SJCRH30 (cell line): ENCODE measurements at regions not wholly inside any gene's neighbourhood (a gene's known extent, or its start where the extent isn't known, plus 50 kb on each side); places are given as distances from the start of the nearest gene placed in this dataset.

Experiments used
- DNase-seq, 2 experiments: peaks; one replicate each; pipeline ENCODE4 v3.0.0-alpha.2; 2015 to 2020
- H3K27ac ChIP-seq: fragments of 250-450 bp; sonication (Bioruptor Pico); 2 replicates; pipeline ENCODE4 v1.5.1; 2020; ENCODE audit warnings: mild to moderate bottlenecking, moderate library complexity
- H3K27me3 ChIP-seq: fragments of 250-450 bp; sonication (Bioruptor Pico); 2 replicates; pipeline ENCODE4 v1.5.1; 2020; ENCODE audit warnings: mild to moderate bottlenecking, moderate library complexity
- H3K36me3 ChIP-seq: fragments of 250-450 bp; sonication (Bioruptor Pico); 2 replicates; pipeline ENCODE4 v1.5.1; 2020; ENCODE audit warnings: mild to moderate bottlenecking, moderate library complexity
- H3K4me1 ChIP-seq: fragments of 250-450 bp; sonication (Bioruptor Pico); 2 replicates; pipeline ENCODE4 v1.5.1; 2020; ENCODE audit warnings: mild to moderate bottlenecking, moderate library complexity
- H3K4me3 ChIP-seq: fragments of 250-450 bp; sonication (Bioruptor Pico); 2 replicates; pipeline ENCODE4 v1.5.1; 2020; ENCODE audit warnings: mild to moderate bottlenecking, moderate library complexity
- H3K9me3 ChIP-seq: fragments of 250-450 bp; sonication (Bioruptor Pico); replicated peaks from 2 replicates; pipeline ENCODE4 v1.5.1; 2020; ENCODE audit warnings: mild to moderate bottlenecking, moderate library complexity

- peak in 1 of 2 experiments; percentile 56 for DNase-seq
- H3K4me1 ChIP-seq, result no peaks in the 10 kb centered on the region
- H3K27me3 ChIP-seq, result peaks cover 19% of the 10 kb centered on the region; the same call in 1 of the 2 replicates
- H3K9me3 ChIP-seq, result no peaks in the 10 kb centered on the region
- no peak overlapping the region for H3K4me3 ChIP-seq
- no peak overlapping the region for H3K27ac ChIP-seq
- no peaks in the 10 kb centered on the region for H3K36me3 ChIP-seq
Measured at GRCh38 chr2:120520929-120521912, 175.3 kb downstream of the INHBB start.

- no peak overlapping the region for H3K4me3 ChIP-seq
- no peak overlapping the region for H3K27ac ChIP-seq
- DNase-seq, result no peak
- H3K27me3 ChIP-seq, result peaks cover 21% of the 10 kb centered on the region; the same call in 1 of the 2 replicates
- H3K9me3 ChIP-seq, result no peaks in the 10 kb centered on the region
- no peaks in the 10 kb centered on the region for H3K36me3 ChIP-seq
- H3K4me1 ChIP-seq, result no peaks in the 10 kb centered on the region
Measured at GRCh38 chr2:120522151-120522751, 176.3 kb downstream of the INHBB start.

- H3K4me3 ChIP-seq, result no peak overlapping the region
- no peaks in the 10 kb centered on the region for H3K4me1 ChIP-seq
- peaks cover 21% of the 10 kb centered on the region; the same call in 1 of the 2 replicates for H3K27me3 ChIP-seq
- H3K9me3 ChIP-seq, result no peaks in the 10 kb centered on the region
- no peaks in the 10 kb centered on the region for H3K36me3 ChIP-seq
- no peak for DNase-seq
- H3K27ac ChIP-seq, result no peak overlapping the region
Measured at GRCh38 chr2:120523766-120524165, 177.8 kb downstream of the INHBB start.

- no peak overlapping the region for H3K4me3 ChIP-seq
- no peaks in the 10 kb centered on the region for H3K9me3 ChIP-seq
- H3K4me1 ChIP-seq, result no peaks in the 10 kb centered on the region
- peaks cover 21% of the 10 kb centered on the region; the same call in 1 of the 2 replicates for H3K27me3 ChIP-seq
- no peaks in the 10 kb centered on the region for H3K36me3 ChIP-seq
- H3K27ac ChIP-seq, result no peak overlapping the region
- DNase-seq, result no peak
Measured at GRCh38 chr2:120524174-120524573, 178.2 kb downstream of the INHBB start.

- H3K27me3 ChIP-seq, result peaks cover 24% of the 10 kb centered on the region; the same call in 1 of the 2 replicates
Measured at GRCh38 chr2:120525056-120526046, 179.4 kb downstream of the INHBB start.

GRCh38 chr2:120526047-120526562 is 180.2 kb downstream of the INHBB start:
- Histone ChIP-seq H3K36me3 (no peaks in the 10 kb centered on the region), H3K27ac (no peak overlapping the region), H3K9me3 (no peaks in the 10 kb centered on the region; the same call in 1 of the 2 replicates), H3K27me3 (peaks cover 24% of the 10 kb centered on the region; the same call in 1 of the 2 replicates), H3K4me3 (no peak overlapping the region), H3K4me1 (no peaks in the 10 kb centered on the region)
- DNase-seq, result no peak

More at GRCh38 chr2:120525056-120526046, 179.4 kb downstream of the INHBB start:
- no peak overlapping the region for H3K4me3 ChIP-seq
- DNase-seq, result peak in 1 of 2 experiments; percentile 23
- no peaks in the 10 kb centered on the region for H3K9me3 ChIP-seq
- no peak overlapping the region for H3K27ac ChIP-seq
- H3K36me3 ChIP-seq, result no peaks in the 10 kb centered on the region
- H3K4me1 ChIP-seq, result no peaks in the 10 kb centered on the region

- Histone ChIP-seq H3K4me3 (no peak overlapping the region), H3K36me3 (no peaks in the 10 kb centered on the region), H3K27me3 (peaks cover 21% of the 10 kb centered on the region; the same call in 1 of the 2 replicates), H3K27ac (no peak overlapping the region), H3K4me1 (no peaks in the 10 kb centered on the region), H3K9me3 (no peaks in the 10 kb centered on the region; the same call in 1 of the 2 replicates)
- DNase-seq, result no peak
Measured at GRCh38 chr2:120526997-120527945, 181.3 kb downstream of the INHBB start.

GRCh38 chr2:120528051-120528692 is 182.2 kb downstream of the INHBB start:
- H3K27me3 ChIP-seq, result peaks cover 20% of the 10 kb centered on the region; the same call in 1 of the 2 replicates
- H3K27ac ChIP-seq, result no peak overlapping the region
- no peaks in the 10 kb centered on the region for H3K4me1 ChIP-seq
- no peaks in the 10 kb centered on the region; the same call in 1 of the 2 replicates for H3K9me3 ChIP-seq
- H3K4me3 ChIP-seq, result no peak overlapping the region
- H3K36me3 ChIP-seq, result no peaks in the 10 kb centered on the region
- no peak for DNase-seq

GRCh38 chr2:120528693-120529076 is 182.7 kb downstream of the INHBB start:
- H3K9me3 ChIP-seq, result no peaks in the 10 kb centered on the region; the same call in 1 of the 2 replicates
- no peak overlapping the region for H3K4me3 ChIP-seq
- DNase-seq, result no peak
- H3K36me3 ChIP-seq, result no peaks in the 10 kb centered on the region
- peaks cover 16% of the 10 kb centered on the region; the same call in 1 of the 2 replicates for H3K27me3 ChIP-seq
- no peaks in the 10 kb centered on the region for H3K4me1 ChIP-seq
- H3K27ac ChIP-seq, result no peak overlapping the region

- Histone ChIP-seq H3K4me3 (no peak overlapping the region), H3K36me3 (no peaks in the 10 kb centered on the region), H3K27ac (no peak overlapping the region), H3K9me3 (no peaks in the 10 kb centered on the region; the same call in 1 of the 2 replicates), H3K27me3 (0 out of 2 replicates have a peak, but pooled peaks cover 5% of the 10 kb centered on the region), H3K4me1 (no peaks in the 10 kb centered on the region)
- DNase-seq, result no peak
Measured at GRCh38 chr2:120530781-120531180, 184.8 kb downstream of the INHBB start.

GRCh38 chr2:120531365-120531764 is 185.4 kb downstream of the INHBB start:
- Histone ChIP-seq H3K4me1 (no peaks in the 10 kb centered on the region), H3K27ac (no peak overlapping the region), H3K36me3 (no peaks in the 10 kb centered on the region), H3K4me3 (no peak overlapping the region), H3K27me3 (0 out of 2 replicates have a peak, but pooled peaks cover 5% of the 10 kb centered on the region), H3K9me3 (no peaks in the 10 kb centered on the region; the same call in 1 of the 2 replicates)
- DNase-seq, result no peak

GRCh38 chr2:120531863-120532600 is 186.1 kb downstream of the INHBB start:
- Histone ChIP-seq H3K4me1 (no peaks in the 10 kb centered on the region), H3K4me3 (no peak overlapping the region), H3K36me3 (no peaks in the 10 kb centered on the region), H3K9me3 (no peaks in the 10 kb centered on the region; the same call in 1 of the 2 replicates), H3K27me3 (0 out of 2 replicates have a peak, but pooled peaks cover 3% of the 10 kb centered on the region), H3K27ac (no peak overlapping the region)
- DNase-seq, result no peak
